Astrocyte (in vitro differentiated cells and primary cell): ENCODE measurements at regions not wholly inside any gene's neighbourhood (a gene's known extent, or its start where the extent isn't known, plus 50 kb on each side); places are given as distances from the start of the nearest gene placed in this dataset.

ENCODE experiments used
- DNase-seq: peaks from one replicate; pipeline ENCODE4 v3.0.0-alpha.2; 2010; ENCODE audit warnings: low read depth
- FAIRE-seq: peaks from 2 replicates; lab custom pipeline; 2011; peaks lifted over from hg19 to GRCh38; lab: Jason Lieb, UNC
- H2AFZ ChIP-seq: 2 replicates; pipeline ENCODE4 v1.6.0; 2012; ENCODE audit warnings: low read depth, low read length, inconsistent platforms
- H3K27ac ChIP-seq: 2 replicates; pipeline ENCODE4 v1.5.1; 2011; ENCODE audit warnings: low read depth, low read length, inconsistent platforms
- H3K27me3 ChIP-seq: 2 replicates; pipeline ENCODE4 v1.6.0; 2011; ENCODE audit warnings: low read length, inconsistent platforms; ENCODE audit not compliant: insufficient read depth
- H3K36me3 ChIP-seq: 2 replicates; pipeline ENCODE4 v1.5.1; 2011; ENCODE audit warnings: low read length, inconsistent platforms; ENCODE audit not compliant: insufficient read depth
- H3K4me1 ChIP-seq: 2 replicates; pipeline ENCODE4 v1.5.1; 2011; ENCODE audit warnings: low read length, inconsistent platforms; ENCODE audit not compliant: insufficient read depth
- H3K4me2 ChIP-seq: 2 replicates; pipeline ENCODE4 v1.6.0; 2012; ENCODE audit warnings: low read length, inconsistent platforms
- H3K4me3 ChIP-seq: 2 replicates; pipeline ENCODE4 v1.5.1; 2011; ENCODE audit warnings: low read depth, mild to moderate bottlenecking, low read length, inconsistent platforms; ENCODE audit not compliant: insufficient read depth
- H3K79me2 ChIP-seq: 2 replicates; pipeline ENCODE4 v1.6.0; 2012; ENCODE audit warnings: mild to moderate bottlenecking, low read length, inconsistent platforms; ENCODE audit not compliant: insufficient read depth
- H3K9ac ChIP-seq: 2 replicates; pipeline ENCODE4 v1.6.0; 2012; ENCODE audit warnings: mild to moderate bottlenecking, low read length, inconsistent platforms
- H3K9me3 ChIP-seq: 2 replicates; pipeline ENCODE4 v1.5.1; 2012; ENCODE audit warnings: low read depth, mild to moderate bottlenecking, low read length, inconsistent platforms; ENCODE audit not compliant: insufficient read depth
- H4K20me1 ChIP-seq: 2 replicates; pipeline ENCODE4 v1.6.0; 2012; ENCODE audit warnings: low read length, inconsistent platforms; ENCODE audit not compliant: insufficient read depth
- H3K27ac Mint-ChIP-seq: one replicate; pipeline ENCODE4 v1.8.0; 2021; ENCODE audit warnings: mild to moderate bottlenecking, mixed read lengths; ENCODE audit not compliant: unreplicated experiment
- H3K27me3 Mint-ChIP-seq: one replicate; pipeline ENCODE4 v1.8.0; 2021; ENCODE audit warnings: low read depth, mixed read lengths; ENCODE audit not compliant: unreplicated experiment
- H3K36me3 Mint-ChIP-seq: one replicate; pipeline ENCODE4 v1.8.0; 2021; ENCODE audit warnings: low read depth, mixed read lengths; ENCODE audit not compliant: unreplicated experiment
- H3K4me1 Mint-ChIP-seq: one replicate; pipeline ENCODE4 v1.8.0; 2021; ENCODE audit warnings: low read depth, mixed read lengths; ENCODE audit not compliant: unreplicated experiment
- H3K4me3 Mint-ChIP-seq: one replicate; pipeline ENCODE4 v1.8.0; 2021; ENCODE audit warnings: mild to moderate bottlenecking, moderate library complexity, mixed read lengths; ENCODE audit not compliant: unreplicated experiment
- H3K9me3 Mint-ChIP-seq: one replicate; pipeline ENCODE4 v1.8.0; 2021; ENCODE audit warnings: mild to moderate bottlenecking, mixed read lengths; ENCODE audit not compliant: unreplicated experiment
- EZH2 ChIP-seq: IDR thresholded peaks from 2 replicates; pipeline ENCODE4 v1.6.1; 2012; ENCODE audit warnings: mild to moderate bottlenecking, low read length, inconsistent platforms; ENCODE audit not compliant: insufficient read depth
- TF ChIP-seq, protein P1 (sequence below): IDR thresholded peaks from 2 replicates; pipeline ENCODE4 v1.5.1; 2011; ENCODE audit warnings: low read depth, mild to moderate bottlenecking, inconsistent platforms, low read length, moderate library complexity; ENCODE audit not compliant: insufficient read depth

DNA sequence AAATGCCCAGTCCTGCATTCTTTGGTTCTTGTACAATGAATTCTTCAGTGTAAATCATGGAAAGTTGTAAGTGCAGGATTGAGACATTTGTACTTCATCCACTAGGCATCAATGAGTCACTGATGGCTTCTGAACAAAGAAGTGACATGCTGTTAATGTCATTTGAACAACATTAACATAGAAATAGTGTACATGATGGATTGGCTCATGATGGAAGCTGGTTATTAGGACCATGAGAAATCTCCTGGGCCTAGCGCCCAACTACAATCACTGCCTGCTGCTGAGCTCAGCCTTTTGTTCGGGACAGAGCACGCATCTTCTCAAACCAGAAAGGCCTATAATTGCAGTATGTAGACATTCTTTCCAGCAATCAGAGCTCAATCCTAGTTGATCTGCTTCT lies 316.8 kb upstream of the TSHZ2 start:
- Histone ChIP-seq H4K20me1 (no peaks in the 10 kb centered on the region), H3K4me1 (no peaks in the 10 kb centered on the region), H3K79me2 (no peaks in the 10 kb centered on the region), H2AFZ (no peak overlapping the region), H3K9me3 (no peaks in the 10 kb centered on the region), H3K4me2 (no peak overlapping the region), H3K27ac (no peak overlapping the region), H3K36me3 (no peaks in the 10 kb centered on the region), H3K27me3 (no peaks in the 10 kb centered on the region), H3K4me3 (no peak overlapping the region), H3K9ac (no peak overlapping the region)
- Mint-ChIP-seq H3K9me3 (no peaks in the 10 kb centered on the region), H3K27ac (no peak overlapping the region), H3K36me3 (no peaks in the 10 kb centered on the region), H3K4me1 (no peaks in the 10 kb centered on the region), H3K27me3 (no peaks in the 10 kb centered on the region), H3K4me3 (no peak overlapping the region)
- FAIRE-seq, result no peak
- no peak for DNase-seq
- TF ChIP-seq EZH2, result no peak
- TF ChIP-seq, protein P1, sequence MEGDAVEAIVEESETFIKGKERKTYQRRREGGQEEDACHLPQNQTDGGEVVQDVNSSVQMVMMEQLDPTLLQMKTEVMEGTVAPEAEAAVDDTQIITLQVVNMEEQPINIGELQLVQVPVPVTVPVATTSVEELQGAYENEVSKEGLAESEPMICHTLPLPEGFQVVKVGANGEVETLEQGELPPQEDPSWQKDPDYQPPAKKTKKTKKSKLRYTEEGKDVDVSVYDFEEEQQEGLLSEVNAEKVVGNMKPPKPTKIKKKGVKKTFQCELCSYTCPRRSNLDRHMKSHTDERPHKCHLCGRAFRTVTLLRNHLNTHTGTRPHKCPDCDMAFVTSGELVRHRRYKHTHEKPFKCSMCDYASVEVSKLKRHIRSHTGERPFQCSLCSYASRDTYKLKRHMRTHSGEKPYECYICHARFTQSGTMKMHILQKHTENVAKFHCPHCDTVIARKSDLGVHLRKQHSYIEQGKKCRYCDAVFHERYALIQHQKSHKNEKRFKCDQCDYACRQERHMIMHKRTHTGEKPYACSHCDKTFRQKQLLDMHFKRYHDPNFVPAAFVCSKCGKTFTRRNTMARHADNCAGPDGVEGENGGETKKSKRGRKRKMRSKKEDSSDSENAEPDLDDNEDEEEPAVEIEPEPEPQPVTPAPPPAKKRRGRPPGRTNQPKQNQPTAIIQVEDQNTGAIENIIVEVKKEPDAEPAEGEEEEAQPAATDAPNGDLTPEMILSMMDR, result no peak

DNA sequence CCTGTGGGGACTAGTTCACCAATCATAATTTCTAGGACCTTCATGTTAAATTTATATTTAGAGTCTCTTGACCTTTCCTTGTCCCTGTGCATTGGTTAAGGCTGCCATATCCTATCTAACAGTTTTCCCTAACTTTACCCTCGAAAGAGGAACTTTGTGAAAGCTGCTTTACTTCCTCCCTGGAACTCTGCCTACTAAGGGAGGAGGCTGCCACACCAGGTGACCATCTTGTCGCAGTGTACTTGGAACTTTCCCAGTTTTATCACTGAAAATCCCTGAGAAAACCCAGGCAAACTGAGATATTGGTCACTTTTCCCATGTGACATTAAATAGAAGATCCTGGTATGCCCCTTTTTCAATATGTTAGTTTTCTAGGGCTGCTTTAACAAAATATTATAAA lies 317.6 kb upstream of the TSHZ2 start:
- H3K9ac ChIP-seq, result no peak overlapping the region
- no peak overlapping the region for H3K4me3 ChIP-seq
- H3K4me1 ChIP-seq, result no peaks in the 10 kb centered on the region
- H2AFZ ChIP-seq, result no peak overlapping the region
- no peaks in the 10 kb centered on the region for H3K79me2 ChIP-seq
- no peaks in the 10 kb centered on the region for H3K9me3 ChIP-seq
- H4K20me1 ChIP-seq, result no peaks in the 10 kb centered on the region
- Mint-ChIP-seq H3K4me3 (no peak overlapping the region), H3K27ac (no peak overlapping the region), H3K36me3 (no peaks in the 10 kb centered on the region), H3K4me1 (no peaks in the 10 kb centered on the region), H3K27me3 (no peaks in the 10 kb centered on the region), H3K9me3 (no peaks in the 10 kb centered on the region)
- no peak for FAIRE-seq
- TF ChIP-seq EZH2, result no peak
- TF ChIP-seq, protein P1, result no peak
- H3K36me3 ChIP-seq, result no peaks in the 10 kb centered on the region
- no peak overlapping the region for H3K4me2 ChIP-seq
- H3K27ac ChIP-seq, result no peak overlapping the region
- no peaks in the 10 kb centered on the region for H3K27me3 ChIP-seq
- no peak for DNase-seq

- no peak overlapping the region for H3K27ac ChIP-seq
These were observed 319.9 kb upstream of the TSHZ2 start for GRCh38 chr20:52652271-52652670.

More at GRCh38 chr20:52652271-52652670, 319.9 kb upstream of the TSHZ2 start:
- Mint-ChIP-seq H3K27ac (no peak overlapping the region), H3K36me3 (no peaks in the 10 kb centered on the region), H3K27me3 (peaks cover 4% of the 10 kb centered on the region), H3K9me3 (no peaks in the 10 kb centered on the region), H3K4me1 (no peaks in the 10 kb centered on the region), H3K4me3 (no peak overlapping the region)
- H3K36me3 ChIP-seq, result no peaks in the 10 kb centered on the region
- FAIRE-seq, result no peak
- no peak overlapping the region for H3K4me2 ChIP-seq
- H3K4me1 ChIP-seq, result no peaks in the 10 kb centered on the region
- no peaks in the 10 kb centered on the region for H3K27me3 ChIP-seq
- DNase-seq, result no peak
- no peak overlapping the region for H3K4me3 ChIP-seq
- H4K20me1 ChIP-seq, result no peaks in the 10 kb centered on the region
- TF ChIP-seq EZH2, result no peak
- TF ChIP-seq, protein P1, result no peak
- H3K9ac ChIP-seq, result no peak overlapping the region
- H3K9me3 ChIP-seq, result no peaks in the 10 kb centered on the region
- no peaks in the 10 kb centered on the region for H3K79me2 ChIP-seq
- no peak overlapping the region for H2AFZ ChIP-seq
